HUES6 (cell line): ENCODE measurements at regions not wholly inside any gene's neighbourhood (a gene's known extent, or its start where the extent isn't known, plus 50 kb on each side); places are given as distances from the start of the nearest gene placed in this dataset.

ENCODE experiments used
- H3K27ac ChIP-seq: 2 replicates; pipeline ENCODE4 v1.7.0; 2013; ENCODE audit warnings: low read depth, mild to moderate bottlenecking, low read length, inconsistent platforms
- H3K27me3 ChIP-seq: 2 replicates; pipeline ENCODE4 v1.6.1; 2013; ENCODE audit warnings: low read length; ENCODE audit not compliant: control insufficient read depth, insufficient read depth
- H3K36me3 ChIP-seq: 2 replicates; pipeline ENCODE4 v1.6.1; 2013; ENCODE audit warnings: low read length; ENCODE audit not compliant: control insufficient read depth, insufficient read depth
- H3K4me1 ChIP-seq: 2 replicates; pipeline ENCODE4 v1.6.1; 2013; ENCODE audit warnings: low read length; ENCODE audit not compliant: control insufficient read depth, insufficient read depth
- H3K4me3 ChIP-seq: 2 replicates; pipeline ENCODE4 v1.5.1; 2013; ENCODE audit warnings: low read depth, low read length
- H3K9ac ChIP-seq: one replicate; pipeline ENCODE4 v1.6.1; 2013; ENCODE audit warnings: mild to moderate bottlenecking, low read length
- H3K9me3 ChIP-seq: 2 replicates; pipeline ENCODE4 v1.6.1; 2013; ENCODE audit warnings: low read depth, low read length; ENCODE audit not compliant: control insufficient read depth, insufficient read depth

DNA sequence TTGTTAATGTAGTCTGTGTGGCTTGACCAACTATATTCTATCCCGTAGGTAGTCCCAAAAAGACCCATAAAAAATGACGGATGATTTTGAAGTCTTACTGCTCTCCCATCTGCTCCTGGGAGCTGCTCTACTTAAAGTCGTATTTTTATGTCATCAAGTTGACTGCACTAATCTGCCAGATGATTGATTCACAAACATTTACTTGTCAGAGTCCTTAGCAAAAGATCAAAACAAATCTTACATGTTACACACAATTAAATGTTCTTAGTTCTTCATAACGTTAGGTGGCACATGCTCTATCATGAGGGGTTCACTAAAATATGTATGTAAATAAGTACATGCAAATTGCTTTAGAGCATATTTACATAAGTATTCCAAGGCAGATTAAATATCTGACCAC is 498.3 kb upstream of the LRRTM4 start:
- no peaks in the 10 kb centered on the region for H3K9me3 ChIP-seq
- H3K4me3 ChIP-seq = no peak overlapping the region
- no peaks in the 10 kb centered on the region for H3K36me3 ChIP-seq
- H3K27me3 ChIP-seq = no peaks in the 10 kb centered on the region
- H3K27ac ChIP-seq = no peak overlapping the region
- no peak overlapping the region for H3K9ac ChIP-seq
- H3K4me1 ChIP-seq = no peaks in the 10 kb centered on the region

DNA sequence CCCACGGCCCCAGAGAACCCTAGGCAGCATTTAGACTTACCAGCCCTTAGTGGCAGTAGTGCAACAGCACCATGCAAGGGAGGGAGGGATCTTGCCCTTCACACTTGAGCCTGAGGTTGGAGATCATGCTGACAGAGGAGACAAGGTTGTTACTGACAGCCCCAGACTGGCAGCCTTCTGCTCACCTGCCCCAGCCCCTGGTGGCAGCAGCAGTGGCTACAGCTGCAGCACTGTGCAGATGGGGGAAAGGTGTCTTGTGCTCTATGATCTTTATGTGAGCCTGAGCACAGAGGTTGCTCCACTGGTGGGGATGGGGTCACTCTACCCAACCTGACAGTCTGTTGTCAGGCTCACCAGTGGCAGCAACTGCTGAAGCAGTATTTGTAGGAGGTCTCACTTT is 501.2 kb upstream of the LRRTM4 start:
- H3K9me3 ChIP-seq = peaks cover 7% of the 10 kb centered on the region; the same call in 1 of the 2 replicates
- H3K4me1 ChIP-seq = no peaks in the 10 kb centered on the region
- H3K4me3 ChIP-seq = no peak overlapping the region
- H3K9ac ChIP-seq = no peak overlapping the region
- no peaks in the 10 kb centered on the region for H3K27me3 ChIP-seq
- H3K27ac ChIP-seq = no peak overlapping the region
- H3K36me3 ChIP-seq = no peaks in the 10 kb centered on the region

DNA sequence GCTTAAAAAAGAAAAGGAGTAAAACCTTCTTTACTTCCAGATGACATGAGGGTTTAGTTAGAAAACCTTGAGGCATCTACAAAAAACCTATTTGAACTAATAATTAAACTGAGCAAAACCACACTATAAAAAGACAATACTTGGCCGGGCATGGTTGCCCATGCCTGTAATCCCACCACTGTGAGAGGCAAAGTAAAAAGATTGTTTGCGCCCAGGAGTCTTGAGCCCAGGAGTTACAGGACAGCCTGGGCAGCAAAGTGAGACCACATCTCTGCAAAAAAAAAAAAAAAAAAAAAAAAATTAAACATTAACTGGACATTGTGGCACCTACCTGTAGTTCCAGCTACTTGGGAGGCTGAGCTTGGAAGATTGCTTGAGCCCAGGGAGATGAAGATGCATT is 502.8 kb upstream of the LRRTM4 start:
- no peak overlapping the region for H3K27ac ChIP-seq
- no peak overlapping the region for H3K9ac ChIP-seq
- H3K36me3 ChIP-seq = no peaks in the 10 kb centered on the region
- H3K4me1 ChIP-seq = no peaks in the 10 kb centered on the region
- H3K27me3 ChIP-seq = no peaks in the 10 kb centered on the region
- no peak overlapping the region for H3K4me3 ChIP-seq
- peaks cover 23% of the 10 kb centered on the region for H3K9me3 ChIP-seq

DNA sequence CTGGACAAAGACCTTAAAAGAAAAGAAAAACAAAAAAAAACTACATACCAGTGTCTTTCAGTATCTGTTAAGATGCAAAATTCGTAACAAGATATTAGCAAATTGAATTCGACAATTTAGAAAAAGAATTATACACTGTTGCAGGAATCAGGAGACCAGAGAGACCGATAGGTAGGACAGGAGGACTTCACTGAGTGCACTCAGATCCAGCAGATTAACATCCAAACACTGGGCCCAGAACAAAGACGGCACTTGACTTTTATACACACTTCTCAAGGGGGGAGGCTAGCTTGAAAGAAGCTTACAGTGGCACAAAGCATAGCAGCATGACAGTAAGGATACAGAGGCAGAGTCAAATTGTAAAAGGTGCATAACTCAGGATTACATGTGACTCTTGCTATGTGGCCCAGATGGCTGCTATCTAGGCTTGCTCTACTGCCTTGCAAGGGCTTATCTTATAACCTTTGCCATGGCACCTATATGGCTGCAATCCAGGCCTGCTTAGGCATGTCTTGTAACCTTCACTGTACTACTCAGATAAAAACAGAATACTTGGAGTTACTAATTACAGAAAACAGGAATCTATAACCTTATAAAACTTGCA is 507.3 kb upstream of the LRRTM4 start:
- Histone ChIP-seq H3K27me3 (no peaks in the 10 kb centered on the region), H3K9ac (no peak overlapping the region), H3K9me3 (peaks cover 48% of the 10 kb centered on the region), H3K36me3 (no peaks in the 10 kb centered on the region), H3K4me1 (peaks cover under 1% of the 10 kb centered on the region; the same call in 1 of the 2 replicates), H3K27ac (no peak overlapping the region), H3K4me3 (no peak overlapping the region)

DNA sequence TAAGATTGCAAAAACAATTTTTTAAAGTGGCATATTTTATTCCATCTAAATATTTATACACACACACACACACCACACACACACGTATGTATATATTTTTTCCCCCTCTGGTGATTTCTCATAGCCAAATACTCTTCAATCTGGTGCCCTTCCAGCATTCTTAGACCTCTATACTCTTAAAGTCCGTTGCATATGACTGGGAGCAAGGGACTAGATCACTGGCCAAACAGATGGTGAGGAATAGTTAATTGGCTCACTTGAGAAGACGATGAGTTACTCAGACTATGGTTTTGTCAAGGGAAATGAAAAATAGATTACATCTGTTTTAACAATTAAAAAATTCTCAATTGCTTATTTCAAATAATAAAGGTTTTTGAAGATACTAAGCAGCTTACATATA is 512.5 kb upstream of the LRRTM4 start:
- H3K9ac ChIP-seq = no peak overlapping the region
- H3K4me3 ChIP-seq = no peak overlapping the region
- H3K4me1 ChIP-seq = peaks cover 21% of the 10 kb centered on the region; the same call in 1 of the 2 replicates
- H3K27ac ChIP-seq = no peak overlapping the region; the same call in 1 of the 2 replicates
- H3K36me3 ChIP-seq = no peaks in the 10 kb centered on the region
- H3K27me3 ChIP-seq = no peaks in the 10 kb centered on the region
- peaks cover 32% of the 10 kb centered on the region for H3K9me3 ChIP-seq

DNA sequence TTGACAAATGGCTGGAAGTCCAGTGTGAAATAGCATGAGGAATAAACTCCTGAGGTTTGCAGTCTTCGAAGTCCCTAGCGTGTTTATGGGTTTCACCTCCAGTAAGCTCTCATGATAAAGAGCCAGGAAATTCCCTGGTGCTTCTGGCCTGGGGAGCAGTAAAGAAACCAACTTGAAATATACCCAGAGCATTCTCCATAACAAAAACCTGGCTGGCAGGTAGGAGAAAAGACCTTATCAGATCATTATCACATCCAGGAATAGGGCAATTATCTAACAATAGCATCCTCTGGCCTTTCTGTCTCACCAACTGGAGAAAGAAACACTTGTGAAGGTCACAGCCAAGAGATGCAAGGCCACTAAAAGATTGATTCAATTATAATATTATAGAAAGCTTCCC is 513.6 kb upstream of the LRRTM4 start:
- Histone ChIP-seq H3K4me3 (no peak overlapping the region), H3K4me1 (peaks cover 21% of the 10 kb centered on the region; the same call in 1 of the 2 replicates), H3K36me3 (no peaks in the 10 kb centered on the region), H3K27ac (peak overlapping the region; percentile 64), H3K9me3 (peaks cover 21% of the 10 kb centered on the region), H3K27me3 (no peaks in the 10 kb centered on the region), H3K9ac (no peak overlapping the region)

DNA sequence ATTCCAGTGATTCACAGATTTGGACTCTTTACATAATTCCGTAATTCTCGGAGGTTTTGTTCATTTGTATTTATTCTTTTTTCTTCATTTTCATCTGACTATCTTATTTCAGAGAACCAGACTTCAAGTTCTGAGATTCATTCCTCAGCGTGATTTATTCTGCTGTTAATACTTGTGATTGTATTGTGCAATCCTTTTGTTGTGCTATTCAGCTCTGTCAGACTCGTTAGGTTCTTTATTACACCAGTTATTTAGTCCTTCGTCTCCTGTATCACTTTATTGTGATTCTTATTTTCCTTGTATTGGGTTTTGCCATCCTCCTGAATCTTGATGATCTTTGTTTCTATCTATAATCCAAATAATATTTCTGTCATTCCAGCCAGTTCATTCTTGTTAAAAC is 529.3 kb upstream of the LRRTM4 start:
- Histone ChIP-seq H3K4me3 (no peak overlapping the region), H3K4me1 (no peaks in the 10 kb centered on the region), H3K27ac (no peak overlapping the region), H3K36me3 (no peaks in the 10 kb centered on the region), H3K9ac (no peak overlapping the region), H3K27me3 (no peaks in the 10 kb centered on the region), H3K9me3 (peaks cover 43% of the 10 kb centered on the region)

DNA sequence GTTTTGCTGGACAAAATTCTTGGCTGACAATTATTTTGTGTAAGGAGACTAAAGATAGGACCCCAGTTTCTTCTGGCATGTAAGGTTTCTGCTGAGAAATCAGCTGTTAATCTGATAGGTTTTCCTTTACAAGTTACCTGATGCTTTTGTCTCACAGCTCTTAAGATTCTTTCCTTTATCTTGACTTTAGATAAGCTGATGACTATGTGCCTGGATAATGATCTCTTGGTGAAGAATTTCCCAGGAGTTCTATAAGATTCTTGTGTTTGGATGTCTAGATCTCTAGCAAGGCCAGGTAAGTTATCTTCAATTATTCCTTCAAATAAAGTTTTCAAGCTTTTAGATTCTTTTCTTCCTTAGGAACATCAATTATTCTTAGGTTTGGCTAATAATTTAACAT is 534.8 kb upstream of the LRRTM4 start:
- H3K27me3 ChIP-seq = no peaks in the 10 kb centered on the region
- H3K27ac ChIP-seq = no peak overlapping the region
- no peak overlapping the region for H3K4me3 ChIP-seq
- no peak overlapping the region for H3K9ac ChIP-seq
- H3K9me3 ChIP-seq = peaks cover 9% of the 10 kb centered on the region; the same call in 1 of the 2 replicates
- no peaks in the 10 kb centered on the region for H3K36me3 ChIP-seq
- H3K4me1 ChIP-seq = peaks cover 7% of the 10 kb centered on the region; the same call in 1 of the 2 replicates

DNA sequence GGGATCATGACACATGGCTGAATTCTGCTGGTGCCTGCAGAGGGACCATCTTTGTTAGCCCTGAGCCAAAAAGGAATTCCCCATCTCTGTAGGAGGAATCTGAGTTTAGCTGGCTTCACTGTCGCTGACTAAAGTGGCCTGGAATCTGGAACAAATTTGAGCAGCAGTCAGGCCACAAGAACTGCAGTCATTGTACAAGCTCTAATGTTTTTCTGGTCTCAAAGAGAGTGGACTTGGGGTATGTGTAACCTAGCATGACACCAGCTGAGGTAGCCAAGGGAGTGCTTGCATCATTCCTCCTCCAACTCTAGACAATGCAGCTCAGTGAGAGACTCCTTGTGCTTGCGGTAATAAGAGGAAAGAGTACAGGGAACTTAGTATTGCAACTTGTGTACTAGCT is 539.1 kb upstream of the LRRTM4 start:
- no peaks in the 10 kb centered on the region for H3K9me3 ChIP-seq
- no peak overlapping the region for H3K9ac ChIP-seq
- no peaks in the 10 kb centered on the region for H3K36me3 ChIP-seq
- no peak overlapping the region for H3K27ac ChIP-seq
- H3K4me3 ChIP-seq = no peak overlapping the region
- peaks cover 7% of the 10 kb centered on the region; the same call in 1 of the 2 replicates for H3K4me1 ChIP-seq
- H3K27me3 ChIP-seq = no peaks in the 10 kb centered on the region

DNA sequence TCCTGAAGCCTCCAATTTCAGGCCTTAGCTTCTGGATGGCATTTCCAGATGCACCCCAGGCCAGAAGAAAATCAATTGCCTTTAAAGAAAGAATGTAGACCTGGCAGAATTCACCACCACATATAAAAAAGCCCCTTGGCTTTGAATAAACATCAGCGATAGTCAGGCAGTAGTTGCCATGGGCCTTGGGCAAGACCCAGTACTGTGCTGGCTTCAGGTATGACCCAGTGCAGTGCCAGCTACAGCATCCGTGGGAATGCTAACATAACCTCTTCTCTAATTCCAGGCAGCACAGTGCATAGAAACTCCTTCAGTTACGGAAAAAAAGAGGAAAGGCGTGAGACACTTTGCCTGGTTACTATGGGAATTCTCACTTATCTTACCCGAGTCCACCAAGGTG is 539.6 kb upstream of the LRRTM4 start:
- H3K9ac ChIP-seq = no peak overlapping the region
- peaks cover 7% of the 10 kb centered on the region; the same call in 1 of the 2 replicates for H3K4me1 ChIP-seq

DNA sequence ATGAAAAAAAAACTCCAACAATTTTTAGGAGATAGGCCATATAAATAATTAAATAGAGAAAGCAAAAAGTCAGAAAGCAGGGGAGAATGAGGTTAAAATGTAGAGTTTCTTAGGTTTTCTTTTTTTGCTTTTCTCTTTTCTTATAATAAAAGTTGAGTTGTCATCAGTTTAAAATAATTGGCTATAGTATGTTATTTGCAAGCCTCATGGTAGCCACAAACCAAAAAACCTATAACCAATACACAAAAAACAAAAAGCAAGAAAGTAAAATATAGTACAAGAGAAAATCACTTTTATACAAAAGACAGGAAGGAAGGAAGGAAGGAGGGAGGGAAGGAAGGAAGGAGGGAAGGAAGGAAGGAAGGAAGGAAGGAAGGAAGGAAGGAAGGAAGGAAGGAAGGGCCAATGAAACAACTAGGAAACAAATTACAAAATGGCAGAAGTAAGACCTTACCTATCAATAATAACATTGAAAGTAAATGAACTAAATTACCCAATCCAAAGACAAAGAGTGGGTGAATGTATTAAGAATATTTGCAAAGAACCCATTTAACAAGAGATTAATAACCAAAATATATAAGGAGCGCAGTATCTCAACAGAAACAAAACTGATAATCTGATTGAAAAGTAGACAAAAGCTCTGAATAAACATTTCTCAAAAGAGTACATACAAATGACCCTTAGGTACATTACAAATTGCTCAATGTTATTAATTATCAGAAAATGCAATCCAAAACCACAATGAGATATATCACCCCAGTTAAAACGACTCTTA is 541.3 kb upstream of the LRRTM4 start:
- H3K9me3 ChIP-seq = no peaks in the 10 kb centered on the region
- H3K4me1 ChIP-seq = peaks cover 7% of the 10 kb centered on the region; the same call in 1 of the 2 replicates

More for the DNA sequence above, 539.6 kb upstream of the LRRTM4 start:
- no peaks in the 10 kb centered on the region for H3K27me3 ChIP-seq
- no peaks in the 10 kb centered on the region for H3K36me3 ChIP-seq
- H3K4me3 ChIP-seq = no peak overlapping the region
- no peak overlapping the region for H3K27ac ChIP-seq
- H3K9me3 ChIP-seq = no peaks in the 10 kb centered on the region

More for the DNA sequence above, 541.3 kb upstream of the LRRTM4 start:
- no peaks in the 10 kb centered on the region for H3K36me3 ChIP-seq
- H3K9ac ChIP-seq = no peak overlapping the region
- H3K27me3 ChIP-seq = no peaks in the 10 kb centered on the region
- no peak overlapping the region for H3K4me3 ChIP-seq
- no peak overlapping the region for H3K27ac ChIP-seq
